ENCODE measurements at regions not wholly inside any gene's neighbourhood (a gene's known extent, or its start where the extent isn't known, plus 50 kb on each side); places are given as distances from the start of the nearest gene placed in this dataset.

- DNase-seq (no peak), ATAC-seq (ENCODE audit: low read depth) (no peak)
- Histone ChIP-seq H3K27me3 (replicated peaks in 1 of 4; ENCODE audit: control extremely low read depth in 1 of 4, control insufficient read depth in 3 of 4, insufficient read depth in 4 of 4, low read length in 3 of 4) (no peaks in the 10 kb centered on the region), H3K9ac (ENCODE audit: low read length) (no peak overlapping the region), H3K36me3 (replicated peaks in 1 of 2; ENCODE audit: control extremely low read depth in 1 of 2, control insufficient read depth in 1 of 2, extremely low read depth in 1 of 2, insufficient read depth in 2 of 2, low read length in 1 of 2) (no peaks in the 10 kb centered on the region), H3K9me3 (ENCODE audit: control extremely low read depth in 1 of 3, control insufficient read depth in 2 of 3, insufficient read depth in 1 of 3, low read length in 2 of 3) (peaks cover 0 to 2% (median 0%) of the 10 kb centered on the region in 3 donors), H2AFZ (ENCODE audit: insufficient read depth, low read depth, low read length, poor library complexity, severe bottlenecking) (no peak overlapping the region), H3K79me2 (ENCODE audit: control insufficient read depth, insufficient read depth, low read length) (no peaks in the 10 kb centered on the region), H3K4me3 (ENCODE audit: control extremely low read depth in 1 of 5, extremely low read depth in 1 of 5, insufficient read depth in 1 of 5, low read depth in 2 of 5, low read length in 4 of 5) (no peak overlapping the region), H3K27ac (ENCODE audit: low read length in 2 of 2) (no peak overlapping the region), H3K4me1 (ENCODE audit: control insufficient read depth in 2 of 2, insufficient read depth in 2 of 2, low read length in 2 of 2) (no peaks in the 10 kb centered on the region), H4K20me1 (ENCODE audit: control insufficient read depth, insufficient read depth, low read length, poor library complexity, severe bottlenecking) (no peaks in the 10 kb centered on the region), H3K4me2 (replicated peaks; ENCODE audit: low read depth, low read length, poor library complexity, severe bottlenecking) (no peak overlapping the region)
- no peak overlapping the region for H3K27ac Mint-ChIP-seq
- ChIA-PET CTCF (no interaction called here), POLR2A (no interaction called here)
- 30% methylated on average over 2 of the region's 4 CpGs for WGBS (ENCODE audit: insufficient coverage)
- H3K27me3 Mint-ChIP-seq = no peaks in the 10 kb centered on the region
- H3K4me3 Mint-ChIP-seq = no peak overlapping the region
- no peaks in the 10 kb centered on the region for H3K4me1 Mint-ChIP-seq
- no peaks in the 10 kb centered on the region for H3K9me3 Mint-ChIP-seq (ENCODE audit: insufficient read depth)
- no peak for TF ChIP-seq EZH2 (IDR thresholded peaks at IDR 0.05; ENCODE audit: borderline replicate concordance, insufficient read depth, low read depth, low read length, poor library complexity, severe bottlenecking)
- TF ChIP-seq, protein P1, sequence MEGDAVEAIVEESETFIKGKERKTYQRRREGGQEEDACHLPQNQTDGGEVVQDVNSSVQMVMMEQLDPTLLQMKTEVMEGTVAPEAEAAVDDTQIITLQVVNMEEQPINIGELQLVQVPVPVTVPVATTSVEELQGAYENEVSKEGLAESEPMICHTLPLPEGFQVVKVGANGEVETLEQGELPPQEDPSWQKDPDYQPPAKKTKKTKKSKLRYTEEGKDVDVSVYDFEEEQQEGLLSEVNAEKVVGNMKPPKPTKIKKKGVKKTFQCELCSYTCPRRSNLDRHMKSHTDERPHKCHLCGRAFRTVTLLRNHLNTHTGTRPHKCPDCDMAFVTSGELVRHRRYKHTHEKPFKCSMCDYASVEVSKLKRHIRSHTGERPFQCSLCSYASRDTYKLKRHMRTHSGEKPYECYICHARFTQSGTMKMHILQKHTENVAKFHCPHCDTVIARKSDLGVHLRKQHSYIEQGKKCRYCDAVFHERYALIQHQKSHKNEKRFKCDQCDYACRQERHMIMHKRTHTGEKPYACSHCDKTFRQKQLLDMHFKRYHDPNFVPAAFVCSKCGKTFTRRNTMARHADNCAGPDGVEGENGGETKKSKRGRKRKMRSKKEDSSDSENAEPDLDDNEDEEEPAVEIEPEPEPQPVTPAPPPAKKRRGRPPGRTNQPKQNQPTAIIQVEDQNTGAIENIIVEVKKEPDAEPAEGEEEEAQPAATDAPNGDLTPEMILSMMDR (IDR thresholded peaks at IDR 0.05) = no peak
- intact Hi-C loops (cut with micrococcal nuclease) = no loop called here
Measured at GRCh38 chr11:91513734-91514133, 710.9 kb upstream of the FAT3 start.

DNA sequence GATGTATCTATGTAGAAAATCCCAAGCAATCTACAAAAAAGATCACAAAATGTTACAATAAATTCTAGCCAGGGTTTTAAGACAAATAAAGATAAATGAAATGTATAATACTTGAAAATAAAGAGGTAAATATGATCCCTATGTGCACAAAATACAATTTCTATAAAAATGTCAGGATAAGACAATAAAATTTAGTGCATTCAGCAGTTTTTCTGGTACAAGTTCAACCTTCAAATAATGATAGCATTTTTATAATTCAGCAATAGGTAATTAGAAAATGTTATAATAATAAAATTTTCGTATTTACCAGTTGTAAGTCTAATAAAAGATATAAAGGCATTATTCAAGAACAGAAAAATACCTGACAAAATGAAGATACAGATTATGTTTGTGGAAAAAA lies 726.8 kb upstream of the FAT3 start:
- intact Hi-C loops (cut with micrococcal nuclease) = no loop called here
- Histone ChIP-seq H3K9ac (ENCODE audit: low read length) (no peak overlapping the region), H3K27ac (ENCODE audit: low read length in 2 of 2) (no peak overlapping the region), H3K4me3 (ENCODE audit: control extremely low read depth in 1 of 5, extremely low read depth in 1 of 5, insufficient read depth in 1 of 5, low read depth in 2 of 5, low read length in 4 of 5) (no peak overlapping the region), H3K4me2 (replicated peaks; ENCODE audit: low read depth, low read length, poor library complexity, severe bottlenecking) (no peak overlapping the region), H4K20me1 (ENCODE audit: control insufficient read depth, insufficient read depth, low read length, poor library complexity, severe bottlenecking) (no peaks in the 10 kb centered on the region), H3K36me3 (replicated peaks in 1 of 2; ENCODE audit: control extremely low read depth in 1 of 2, control insufficient read depth in 1 of 2, extremely low read depth in 1 of 2, insufficient read depth in 2 of 2, low read length in 1 of 2) (no peaks in the 10 kb centered on the region), H3K9me3 (ENCODE audit: control extremely low read depth in 1 of 3, control insufficient read depth in 2 of 3, insufficient read depth in 1 of 3, low read length in 2 of 3) (no peaks in the 10 kb centered on the region), H3K79me2 (ENCODE audit: control insufficient read depth, insufficient read depth, low read length) (no peaks in the 10 kb centered on the region), H3K4me1 (ENCODE audit: control insufficient read depth in 2 of 2, insufficient read depth in 2 of 2, low read length in 2 of 2) (no peaks in the 10 kb centered on the region), H2AFZ (ENCODE audit: insufficient read depth, low read depth, low read length, poor library complexity, severe bottlenecking) (no peak overlapping the region), H3K27me3 (replicated peaks in 1 of 4; ENCODE audit: control extremely low read depth in 1 of 4, control insufficient read depth in 3 of 4, insufficient read depth in 4 of 4, low read length in 3 of 4) (no peaks in the 10 kb centered on the region)
- Mint-ChIP-seq H3K9me3 (ENCODE audit: insufficient read depth) (no peaks in the 10 kb centered on the region), H3K4me1 (no peaks in the 10 kb centered on the region), H3K27ac (no peak overlapping the region), H3K27me3 (no peaks in the 10 kb centered on the region), H3K4me3 (no peak overlapping the region)
- POLR2A ChIA-PET = no interaction called here
- ATAC-seq (ENCODE audit: low read depth) = no peak
- no peak for DNase-seq
- CTCF ChIA-PET = no interaction called here
- TF ChIP-seq, protein P1 (IDR thresholded peaks at IDR 0.05) = no peak
- TF ChIP-seq EZH2 (IDR thresholded peaks at IDR 0.05; ENCODE audit: borderline replicate concordance, insufficient read depth, low read depth, low read length, poor library complexity, severe bottlenecking) = no peak
- WGBS (ENCODE audit: insufficient coverage) = no CpG with 5 or more reads among the region's 1 CpG
